ENCODE measurements at regions not wholly inside any gene's neighbourhood (a gene's known extent, or its start where the extent isn't known, plus 50 kb on each side); places are given as distances from the start of the nearest gene placed in this dataset.

GRCh38 chr2:116911540-116911939 lies 903.0 kb upstream of the DDX18 start:
- no peaks in the 10 kb centered on the region for H3K9me3 ChIP-seq (ENCODE audit: low read depth)
- no peaks in the 10 kb centered on the region for H3K36me3 ChIP-seq
- H3K27me3 ChIP-seq, result no peaks in the 10 kb centered on the region
- TF ChIP-seq CTCF (IDR thresholded peaks at IDR 0.05; ENCODE audit: low read depth, low read length), result no peak
- no peak overlapping the region for H3K27ac ChIP-seq
- DNase-seq (ENCODE audit: low read depth in 1 of 2, low spot score in 1 of 2), result no peak
- no peaks in the 10 kb centered on the region for H3K4me1 ChIP-seq (ENCODE audit: low read depth)
- no peak overlapping the region for H3K4me3 ChIP-seq

DNA sequence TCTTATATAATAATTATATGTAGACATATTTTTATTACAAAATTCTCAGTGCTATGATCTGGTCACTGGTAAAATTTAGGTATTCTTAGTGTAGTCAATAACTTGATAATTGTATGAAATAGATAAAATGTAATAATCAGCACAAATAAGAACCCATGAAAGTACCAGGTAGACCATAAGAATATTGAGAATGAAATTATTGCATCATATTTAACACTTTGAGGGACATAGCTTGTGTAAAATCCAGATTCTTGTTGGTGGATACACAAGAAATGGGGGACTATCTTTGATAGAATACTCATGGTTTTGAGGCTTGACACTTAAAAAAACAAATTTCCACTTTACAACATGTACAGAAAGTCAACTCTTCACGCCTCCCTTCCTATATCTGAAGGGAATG lies 898.8 kb upstream of the DDX18 start:
- H3K9me3 ChIP-seq (ENCODE audit: low read depth), result no peaks in the 10 kb centered on the region
- DNase-seq (ENCODE audit: low read depth in 1 of 2, low spot score in 1 of 2), result no peak

DNA sequence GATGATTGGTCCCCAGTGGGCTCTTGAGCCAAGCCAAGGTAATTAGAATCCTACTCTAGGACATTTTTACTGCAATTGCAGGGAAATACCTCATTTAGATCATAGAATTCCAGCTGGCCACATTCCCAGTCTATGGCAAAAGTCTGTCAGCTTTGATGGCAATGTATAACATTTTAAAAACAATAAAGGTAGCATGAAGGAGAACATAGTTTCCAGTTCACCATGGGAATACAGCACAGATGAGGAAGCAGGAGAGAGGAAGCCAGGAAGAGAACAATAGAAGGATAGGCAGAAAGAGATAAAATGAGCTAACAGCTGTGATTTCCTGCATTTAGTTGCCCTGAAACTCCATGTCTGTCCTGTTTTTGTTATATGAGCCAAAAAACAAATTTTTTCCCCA lies 897.3 kb upstream of the DDX18 start:
- TF ChIP-seq CTCF (IDR thresholded peaks at IDR 0.05; ENCODE audit: low read depth, low read length), result no peak
- H3K36me3 ChIP-seq, result no peaks in the 10 kb centered on the region
- DNase-seq (ENCODE audit: low read depth in 1 of 2, low spot score in 1 of 2), result no peak

More for the DNA sequence above, 898.8 kb upstream of the DDX18 start:
- TF ChIP-seq CTCF (IDR thresholded peaks at IDR 0.05; ENCODE audit: low read depth, low read length), result no peak
- Histone ChIP-seq H3K27ac (no peak overlapping the region), H3K4me1 (ENCODE audit: low read depth) (no peaks in the 10 kb centered on the region), H3K4me3 (no peak overlapping the region), H3K27me3 (no peaks in the 10 kb centered on the region), H3K36me3 (no peaks in the 10 kb centered on the region)

GRCh38 chr2:116918574-116918973 lies 895.9 kb upstream of the DDX18 start:
- Histone ChIP-seq H3K27me3 (no peaks in the 10 kb centered on the region), H3K27ac (no peak overlapping the region), H3K9me3 (ENCODE audit: low read depth) (no peaks in the 10 kb centered on the region), H3K4me1 (ENCODE audit: low read depth) (no peaks in the 10 kb centered on the region), H3K36me3 (no peaks in the 10 kb centered on the region), H3K4me3 (no peak overlapping the region)
- DNase-seq (ENCODE audit: low read depth in 1 of 2, low spot score in 1 of 2), result no peak
- TF ChIP-seq CTCF (IDR thresholded peaks at IDR 0.05; ENCODE audit: low read depth, low read length), result no peak

More for the DNA sequence above, 897.3 kb upstream of the DDX18 start:
- Histone ChIP-seq H3K9me3 (ENCODE audit: low read depth) (no peaks in the 10 kb centered on the region), H3K4me3 (no peak overlapping the region), H3K27ac (no peak overlapping the region), H3K27me3 (no peaks in the 10 kb centered on the region), H3K4me1 (ENCODE audit: low read depth) (no peaks in the 10 kb centered on the region)

DNA sequence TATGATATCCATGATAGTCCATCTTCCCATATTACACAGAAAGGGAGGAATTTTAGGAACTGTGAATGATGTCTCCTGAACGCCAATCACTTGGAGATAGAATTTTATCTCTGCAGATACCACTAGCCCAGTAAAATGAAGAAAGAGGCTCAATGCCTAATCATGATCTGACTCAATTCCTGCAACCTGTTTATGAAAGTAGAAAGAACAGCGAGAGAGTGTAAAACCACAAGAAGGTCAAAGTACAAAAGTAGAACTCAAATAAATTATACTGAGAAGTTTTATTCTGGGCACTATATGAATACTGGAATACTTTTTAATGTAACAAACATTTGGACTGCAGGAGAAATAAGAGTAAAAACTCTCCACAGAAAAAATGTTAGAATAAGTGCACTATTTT lies 892.1 kb upstream of the DDX18 start:
- Histone ChIP-seq H3K36me3 (no peaks in the 10 kb centered on the region), H3K4me1 (ENCODE audit: low read depth) (no peaks in the 10 kb centered on the region), H3K9me3 (ENCODE audit: low read depth) (no peaks in the 10 kb centered on the region), H3K27me3 (no peaks in the 10 kb centered on the region), H3K4me3 (no peak overlapping the region), H3K27ac (no peak overlapping the region)
- no peak for TF ChIP-seq CTCF (IDR thresholded peaks at IDR 0.05; ENCODE audit: low read depth, low read length)
- DNase-seq (ENCODE audit: low read depth in 1 of 2, low spot score in 1 of 2), result no peak

DNA sequence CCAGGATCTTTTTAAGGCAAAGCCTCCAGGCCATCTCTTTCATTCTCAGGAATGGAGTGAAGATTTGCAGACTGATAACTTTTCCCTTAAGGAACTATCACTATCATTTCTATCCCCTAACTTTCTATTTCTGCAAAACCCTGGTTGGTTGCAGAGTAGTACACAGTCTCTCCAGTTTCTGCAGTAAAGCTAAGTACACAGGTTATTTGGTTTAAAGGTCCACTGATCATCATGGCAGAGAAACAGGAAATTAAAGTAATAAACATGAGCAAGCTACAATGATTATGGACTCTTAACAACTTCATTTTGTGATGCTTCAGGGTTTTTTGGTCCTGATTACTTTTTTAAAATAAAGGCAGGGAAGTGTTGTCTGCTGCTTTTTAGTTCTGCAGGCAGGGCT lies 890.0 kb upstream of the DDX18 start:
- Histone ChIP-seq H3K4me3 (no peak overlapping the region), H3K36me3 (no peaks in the 10 kb centered on the region), H3K27me3 (no peaks in the 10 kb centered on the region), H3K9me3 (ENCODE audit: low read depth) (no peaks in the 10 kb centered on the region), H3K4me1 (ENCODE audit: low read depth) (no peaks in the 10 kb centered on the region), H3K27ac (no peak overlapping the region)
- DNase-seq (ENCODE audit: low read depth in 1 of 2, low spot score in 1 of 2), result no peak
- no peak for TF ChIP-seq CTCF (IDR thresholded peaks at IDR 0.05; ENCODE audit: low read depth, low read length)

Measured in cardiac muscle cell (in vitro differentiated cells and primary cell).